Cardiac muscle cell (in vitro differentiated cells and primary cell): ENCODE measurements at regions not wholly inside any gene's neighbourhood (a gene's known extent, or its start where the extent isn't known, plus 50 kb on each side); places are given as distances from the start of the nearest gene placed in this dataset.

Source experiments
- DNase-seq, 2 donors: peaks; one replicate each; pipeline versions ENCODE4 v3.0.0 to v3.0.0-alpha.2; 2010 to 2017; ENCODE audit warnings: low read depth in 1 of 2, low spot score in 1 of 2
- H3K27ac ChIP-seq: fragments of 200-600 bp; sonication (generic); 2 replicates; pipeline ENCODE4 v1.5.1; 2016
- H3K27me3 ChIP-seq: fragments of 200-600 bp; sonication (generic); 2 replicates; pipeline ENCODE4 v1.6.0; 2016; ENCODE audit warnings: control low read depth
- H3K36me3 ChIP-seq: fragments of 200-600 bp; sonication (generic); 2 replicates; pipeline ENCODE4 v1.5.1; 2016; ENCODE audit warnings: control low read depth
- H3K4me1 ChIP-seq: fragments of 200-600 bp; sonication (generic); 2 replicates; pipeline ENCODE4 v1.8.1; 2017; ENCODE audit warnings: low read depth, mild to moderate bottlenecking, mixed run types
- H3K4me3 ChIP-seq: fragments of 200-600 bp; sonication (generic); 2 replicates; pipeline ENCODE4 v1.5.1; 2016; ENCODE audit warnings: mild to moderate bottlenecking
- H3K9me3 ChIP-seq: fragments of 200-600 bp; sonication (generic); 2 replicates; pipeline ENCODE4 v1.5.1; 2017; ENCODE audit warnings: low read depth, mild to moderate bottlenecking, control low read depth
- TF ChIP-seq, protein P1 (sequence below): IDR thresholded peaks from 2 replicates; pipeline ENCODE4 v1.5.1; 2012; ENCODE audit warnings: low read depth, mild to moderate bottlenecking, low read length

DNA sequence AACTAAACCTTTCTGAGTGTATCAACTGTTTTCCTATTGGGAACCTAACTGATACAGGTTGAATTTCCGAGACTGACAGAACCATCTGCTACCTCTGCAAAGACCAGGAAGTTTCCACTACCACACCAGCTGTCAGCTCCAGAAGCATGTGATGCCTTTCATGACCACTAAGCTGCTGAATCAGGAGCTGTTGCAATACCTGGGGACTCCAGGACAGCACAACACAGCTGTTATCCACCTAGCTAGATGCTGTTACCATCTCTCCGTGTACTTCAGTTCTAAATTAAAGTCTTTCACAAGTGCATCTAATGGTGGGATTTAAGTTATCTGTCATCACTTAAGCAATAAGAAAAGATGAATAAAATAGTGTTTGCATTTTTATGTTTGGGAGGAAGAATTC is 158.2 kb upstream of the IMPG1 start:
- TF ChIP-seq, protein P1, sequence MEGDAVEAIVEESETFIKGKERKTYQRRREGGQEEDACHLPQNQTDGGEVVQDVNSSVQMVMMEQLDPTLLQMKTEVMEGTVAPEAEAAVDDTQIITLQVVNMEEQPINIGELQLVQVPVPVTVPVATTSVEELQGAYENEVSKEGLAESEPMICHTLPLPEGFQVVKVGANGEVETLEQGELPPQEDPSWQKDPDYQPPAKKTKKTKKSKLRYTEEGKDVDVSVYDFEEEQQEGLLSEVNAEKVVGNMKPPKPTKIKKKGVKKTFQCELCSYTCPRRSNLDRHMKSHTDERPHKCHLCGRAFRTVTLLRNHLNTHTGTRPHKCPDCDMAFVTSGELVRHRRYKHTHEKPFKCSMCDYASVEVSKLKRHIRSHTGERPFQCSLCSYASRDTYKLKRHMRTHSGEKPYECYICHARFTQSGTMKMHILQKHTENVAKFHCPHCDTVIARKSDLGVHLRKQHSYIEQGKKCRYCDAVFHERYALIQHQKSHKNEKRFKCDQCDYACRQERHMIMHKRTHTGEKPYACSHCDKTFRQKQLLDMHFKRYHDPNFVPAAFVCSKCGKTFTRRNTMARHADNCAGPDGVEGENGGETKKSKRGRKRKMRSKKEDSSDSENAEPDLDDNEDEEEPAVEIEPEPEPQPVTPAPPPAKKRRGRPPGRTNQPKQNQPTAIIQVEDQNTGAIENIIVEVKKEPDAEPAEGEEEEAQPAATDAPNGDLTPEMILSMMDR: no peak
- Histone ChIP-seq H3K27me3 (no peaks in the 10 kb centered on the region), H3K4me1 (no peaks in the 10 kb centered on the region), H3K9me3 (no peaks in the 10 kb centered on the region), H3K4me3 (no peak overlapping the region), H3K36me3 (no peaks in the 10 kb centered on the region), H3K27ac (no peak overlapping the region)
- DNase-seq: no peak

DNA sequence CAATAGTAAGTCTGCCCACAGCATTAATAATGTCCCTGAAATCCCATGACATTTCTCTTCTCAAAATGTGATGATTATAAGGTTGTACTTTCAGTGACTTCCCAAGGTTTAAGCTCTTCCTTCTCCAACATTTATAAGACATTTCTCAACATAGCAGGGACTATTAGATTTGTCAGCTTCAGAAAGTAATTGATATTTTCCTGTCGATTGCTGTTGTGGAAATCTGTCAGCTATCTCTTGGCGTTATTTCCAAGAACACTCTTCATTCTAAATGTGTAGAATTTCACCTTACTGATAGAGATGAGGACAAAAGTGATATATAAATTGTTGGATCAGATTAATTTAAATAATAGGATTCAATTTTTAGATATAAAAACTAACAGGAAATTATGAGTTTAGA is 149.7 kb upstream of the IMPG1 start:
- Histone ChIP-seq H3K4me3 (no peak overlapping the region), H3K9me3 (no peaks in the 10 kb centered on the region), H3K4me1 (peaks cover 19% of the 10 kb centered on the region), H3K27me3 (no peaks in the 10 kb centered on the region), H3K27ac (no peak overlapping the region), H3K36me3 (no peaks in the 10 kb centered on the region)
- no peak for DNase-seq
- TF ChIP-seq, protein P1: no peak

DNA sequence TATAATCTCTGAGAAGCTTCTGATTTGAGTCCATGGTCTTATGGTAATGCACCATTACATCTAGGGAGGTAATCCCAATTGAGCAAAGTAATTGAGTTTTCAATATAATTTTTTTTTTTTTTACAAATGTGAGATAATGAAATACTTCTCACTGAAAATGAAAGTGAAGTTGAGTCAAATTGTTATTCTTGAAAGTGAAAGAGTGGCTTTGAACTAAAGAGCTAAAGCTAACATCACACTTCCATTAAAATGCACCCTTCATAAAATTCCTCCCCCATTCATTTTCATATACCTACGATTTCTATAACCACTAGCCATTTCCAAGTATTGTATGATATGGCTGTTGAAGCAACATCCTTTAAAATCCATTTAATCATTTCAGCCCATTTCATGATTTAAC is 149.1 kb upstream of the IMPG1 start:
- no peak for DNase-seq
- TF ChIP-seq, protein P1: no peak
- Histone ChIP-seq H3K27ac (no peak overlapping the region), H3K27me3 (no peaks in the 10 kb centered on the region), H3K9me3 (no peaks in the 10 kb centered on the region), H3K4me1 (peaks cover 19% of the 10 kb centered on the region), H3K36me3 (no peaks in the 10 kb centered on the region), H3K4me3 (no peak overlapping the region)

DNA sequence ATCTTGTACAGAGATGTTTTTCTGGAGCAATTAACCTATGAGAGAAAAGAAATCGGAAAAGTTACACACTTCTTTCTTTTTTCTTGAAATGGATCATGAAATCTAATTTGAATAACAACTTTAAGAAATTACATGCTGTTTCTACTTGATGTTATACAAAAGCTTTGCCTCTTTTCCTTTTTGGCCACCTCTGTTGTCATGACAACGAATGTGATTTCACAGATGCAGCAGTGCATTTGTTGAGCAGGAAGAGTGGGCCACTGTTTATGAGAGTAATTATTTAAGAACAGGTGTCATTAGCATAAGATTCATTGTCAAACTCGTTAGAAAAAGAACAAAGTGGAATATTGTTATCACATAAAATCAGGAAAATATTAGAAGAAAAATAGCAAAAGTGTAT is 148.3 kb upstream of the IMPG1 start:
- H3K27me3 ChIP-seq: no peaks in the 10 kb centered on the region
- no peak overlapping the region for H3K4me3 ChIP-seq
- no peak for DNase-seq
- H3K36me3 ChIP-seq: no peaks in the 10 kb centered on the region
- TF ChIP-seq, protein P1: no peak
- no peak overlapping the region for H3K27ac ChIP-seq
- H3K9me3 ChIP-seq: no peaks in the 10 kb centered on the region
- peaks cover 19% of the 10 kb centered on the region for H3K4me1 ChIP-seq

DNA sequence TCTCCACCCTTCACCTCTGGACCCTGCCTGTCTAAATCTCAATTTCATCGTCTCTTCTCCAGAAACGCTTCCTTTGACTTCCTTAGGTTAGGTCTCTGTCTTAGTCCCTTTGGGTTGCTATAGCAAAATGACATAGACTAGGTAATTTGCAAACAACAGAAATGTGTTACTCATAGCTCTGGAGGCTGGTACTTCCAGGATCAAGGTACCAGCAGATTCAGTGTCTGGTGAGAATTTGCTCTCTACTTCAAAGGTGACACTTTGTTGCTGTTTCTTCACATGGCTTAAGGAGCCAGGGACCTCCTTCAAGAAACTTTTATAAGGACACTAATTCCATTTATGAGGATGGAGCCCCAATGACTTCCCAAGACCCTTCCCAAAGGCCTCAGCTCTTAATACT is 145.1 kb upstream of the IMPG1 start:
- no peak overlapping the region for H3K4me3 ChIP-seq
- H3K9me3 ChIP-seq: no peaks in the 10 kb centered on the region
- TF ChIP-seq, protein P1: no peak
- H3K36me3 ChIP-seq: no peaks in the 10 kb centered on the region
- no peaks in the 10 kb centered on the region for H3K27me3 ChIP-seq
- DNase-seq: no peak
- H3K27ac ChIP-seq: no peak overlapping the region
- peaks cover 10% of the 10 kb centered on the region for H3K4me1 ChIP-seq

DNA sequence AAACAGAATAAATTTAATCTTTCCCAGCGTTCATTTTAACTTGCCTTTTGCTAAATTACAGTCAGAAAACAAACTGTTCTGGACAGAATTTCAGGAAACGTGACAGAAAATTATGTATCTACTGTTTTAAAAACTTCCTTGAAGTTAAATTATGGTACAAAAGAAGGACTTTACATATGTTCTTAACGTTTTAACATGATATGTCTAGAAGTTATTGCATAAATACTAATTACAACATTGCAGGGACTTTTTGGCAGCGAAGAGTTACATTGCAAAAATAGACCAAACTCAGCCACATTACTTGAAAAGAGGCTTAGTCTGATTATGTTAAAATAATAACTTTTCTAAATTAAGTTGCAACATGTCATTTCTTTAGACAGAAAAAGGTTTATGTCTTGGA is 142.1 kb upstream of the IMPG1 start:
- DNase-seq: no peak
- Histone ChIP-seq H3K9me3 (no peaks in the 10 kb centered on the region), H3K27me3 (no peaks in the 10 kb centered on the region)

More for the DNA sequence above, 142.1 kb upstream of the IMPG1 start:
- TF ChIP-seq, protein P1: no peak
- Histone ChIP-seq H3K27ac (no peak overlapping the region), H3K36me3 (no peaks in the 10 kb centered on the region), H3K4me1 (no peaks in the 10 kb centered on the region), H3K4me3 (no peak overlapping the region)
